Kidney (tissue), 13 donors: ENCODE measurements at regions not wholly inside any gene's neighbourhood (a gene's known extent, or its start where the extent isn't known, plus 50 kb on each side); places are given as distances from the start of the nearest gene placed in this dataset.
A peak's percentile ranks its signal among the peaks of the same experiment; 100 is the strongest.

Experiments
- DNase-seq, 5 donors: peaks; one replicate each; pipeline ENCODE4 v3.0.0-alpha.2; 2013 to 2020
- FAIRE-seq: peaks from 2 replicates; lab custom pipeline; 2012; peaks lifted over from hg19 to GRCh38; lab: Jason Lieb, UNC
- H3K27ac ChIP-seq, 2 donors: one replicate each; pipeline ENCODE4 v1.7.0; 2013; ENCODE audit warnings: low read depth in 2 of 2, low read length in 2 of 2, inconsistent platforms in 1 of 2
- H3K27me3 ChIP-seq: one replicate; pipeline ENCODE4 v1.7.1; 2013; ENCODE audit warnings: low read length, inconsistent platforms; ENCODE audit not compliant: control insufficient read depth, insufficient read depth
- H3K36me3 ChIP-seq, 3 donors: one replicate each; pipeline versions ENCODE4 v1.7.0 to v1.7.1; 2013; ENCODE audit warnings: low read length in 3 of 3, control low read depth in 1 of 3, inconsistent platforms in 1 of 3; ENCODE audit not compliant: insufficient read depth in 3 of 3, control insufficient read depth in 2 of 3
- H3K4me1 ChIP-seq, 3 donors: one replicate each; pipeline versions ENCODE4 v1.7.0 to v1.7.1; 2013; ENCODE audit warnings: low read length in 3 of 3, inconsistent platforms in 1 of 3, low read depth in 1 of 3; ENCODE audit not compliant: control insufficient read depth in 2 of 3, insufficient read depth in 2 of 3
- H3K4me3 ChIP-seq, 3 donors: one replicate each; pipeline versions ENCODE4 v1.7.0 to v1.8.1; 2013; ENCODE audit warnings: low read length in 3 of 3, control low read depth in 1 of 3, inconsistent platforms in 1 of 3
- H3K9ac ChIP-seq, 3 donors: one replicate each; pipeline versions ENCODE4 v1.7.0 to v1.7.1; 2013; ENCODE audit warnings: low read length in 3 of 3, control low read depth in 1 of 3, inconsistent platforms in 1 of 3
- H3K9me3 ChIP-seq, 3 donors: one replicate each; pipeline versions ENCODE4 v1.7.0 to v1.7.1; 2013; ENCODE audit warnings: low read length in 3 of 3, control low read depth in 1 of 3, inconsistent platforms in 1 of 3; ENCODE audit not compliant: control insufficient read depth in 2 of 3, insufficient read depth in 1 of 3
- intact Hi-C: fragments of 100-400 bp; cut with DNase I; formaldehyde crosslinking; loops from one replicate; pipeline ENCODE4 v1.11.1; 2022
- TF ChIP-seq, protein P1 (sequence below): IDR thresholded peaks from 3 replicates; pipeline ENCODE4 v1.5.1; 2012; ENCODE audit warnings: mild to moderate bottlenecking, moderate library complexity, borderline replicate concordance; ENCODE audit not compliant: insufficient read depth; ENCODE audit errors: extremely low read depth
- donor health status: control.
- donor health status: control.
- donor health status: control.
- donor health status: control.
- donor health status: control.
- donor health status: DM: yes; HTN: yes; CAD: no.
- donor health status: Normal renal cell carcinoma (clear cell type).

GRCh38 chr2:222038067-222038802 is 260.6 kb downstream of the PAX3 start:
- intact Hi-C loops: no loop called here
- FAIRE-seq: no peak

DNA sequence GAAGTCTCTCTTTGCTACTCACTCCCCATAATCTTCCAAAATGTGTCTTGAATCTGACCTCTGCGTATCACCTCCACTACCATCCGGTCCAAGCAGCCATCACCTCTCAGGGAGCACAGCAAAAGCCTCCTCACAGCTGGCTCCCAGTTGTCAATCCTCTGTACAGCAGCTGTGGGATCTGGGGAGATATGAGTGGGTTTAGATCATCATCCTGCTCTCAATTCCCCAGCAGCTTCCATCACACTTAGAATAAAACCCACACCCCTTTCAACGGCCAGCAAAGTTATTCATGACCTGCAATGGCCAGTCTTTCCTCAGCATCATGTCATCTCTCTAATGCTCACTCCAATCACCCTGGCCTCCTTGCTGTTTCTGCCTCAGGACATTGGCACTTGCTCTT is 261.6 kb downstream of the PAX3 start:
- Histone ChIP-seq H3K9ac (no peak overlapping the region), H3K4me3 (no peak overlapping the region), H3K36me3 (no peaks in the 10 kb centered on the region), H3K27ac (no peak overlapping the region), H3K4me1 (no peaks in the 10 kb centered on the region), H3K27me3 (no peaks in the 10 kb centered on the region), H3K9me3 (no peaks in the 10 kb centered on the region)
- TF ChIP-seq, protein P1, sequence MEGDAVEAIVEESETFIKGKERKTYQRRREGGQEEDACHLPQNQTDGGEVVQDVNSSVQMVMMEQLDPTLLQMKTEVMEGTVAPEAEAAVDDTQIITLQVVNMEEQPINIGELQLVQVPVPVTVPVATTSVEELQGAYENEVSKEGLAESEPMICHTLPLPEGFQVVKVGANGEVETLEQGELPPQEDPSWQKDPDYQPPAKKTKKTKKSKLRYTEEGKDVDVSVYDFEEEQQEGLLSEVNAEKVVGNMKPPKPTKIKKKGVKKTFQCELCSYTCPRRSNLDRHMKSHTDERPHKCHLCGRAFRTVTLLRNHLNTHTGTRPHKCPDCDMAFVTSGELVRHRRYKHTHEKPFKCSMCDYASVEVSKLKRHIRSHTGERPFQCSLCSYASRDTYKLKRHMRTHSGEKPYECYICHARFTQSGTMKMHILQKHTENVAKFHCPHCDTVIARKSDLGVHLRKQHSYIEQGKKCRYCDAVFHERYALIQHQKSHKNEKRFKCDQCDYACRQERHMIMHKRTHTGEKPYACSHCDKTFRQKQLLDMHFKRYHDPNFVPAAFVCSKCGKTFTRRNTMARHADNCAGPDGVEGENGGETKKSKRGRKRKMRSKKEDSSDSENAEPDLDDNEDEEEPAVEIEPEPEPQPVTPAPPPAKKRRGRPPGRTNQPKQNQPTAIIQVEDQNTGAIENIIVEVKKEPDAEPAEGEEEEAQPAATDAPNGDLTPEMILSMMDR: no peak
- intact Hi-C loops: no loop called here
- DNase-seq (no peak), FAIRE-seq (no peak)

More at GRCh38 chr2:222038067-222038802, 260.6 kb downstream of the PAX3 start:
- TF ChIP-seq, protein P1: peak; percentile 11
- H3K9me3 ChIP-seq: no peaks in the 10 kb centered on the region
- H3K27ac ChIP-seq: no peak overlapping the region
- H3K4me1 ChIP-seq: no peaks in the 10 kb centered on the region
- H3K9ac ChIP-seq: no peak overlapping the region
- H3K36me3 ChIP-seq: no peaks in the 10 kb centered on the region
- H3K27me3 ChIP-seq: no peaks in the 10 kb centered on the region
- peak in 1 of 5 donors; percentile 24 for DNase-seq
- H3K4me3 ChIP-seq: no peak overlapping the region

GRCh38 chr2:222034058-222034457 is 264.7 kb downstream of the PAX3 start:
- H3K9me3 ChIP-seq: no peaks in the 10 kb centered on the region
- H3K4me3 ChIP-seq: no peak overlapping the region
- no peaks in the 10 kb centered on the region for H3K4me1 ChIP-seq
- H3K27me3 ChIP-seq: no peaks in the 10 kb centered on the region
- DNase-seq (no peak), FAIRE-seq (no peak)
- TF ChIP-seq, protein P1: no peak
- no peak overlapping the region for H3K27ac ChIP-seq
- intact Hi-C loops: no loop called here
- H3K36me3 ChIP-seq: no peaks in the 10 kb centered on the region
- H3K9ac ChIP-seq: no peak overlapping the region
